ENCODE measurements at regions not wholly inside any gene's neighbourhood (a gene's known extent, or its start where the extent isn't known, plus 50 kb on each side); places are given as distances from the start of the nearest gene placed in this dataset.
"Not testable (repeated sequence)": the region's sequence is repeated elsewhere in the genome, so short reads cannot be mapped to it uniquely, and the experiment has no call there.

GRCh38 chr6:74170550-74170949, 474.5 kb downstream of the CD109 start:
- TF ChIP-seq CTCF (IDR thresholded peaks at IDR 0.05; ENCODE audit: low read length); EZH2 (IDR thresholded peaks at IDR 0.05; ENCODE audit: borderline replicate concordance, low read length): not testable (repeated sequence)
